ENCODE measurements at regions not wholly inside any gene's neighbourhood (a gene's known extent, or its start where the extent isn't known, plus 50 kb on each side); places are given as distances from the start of the nearest gene placed in this dataset.

GRCh38 chr2:174690026-174690425 is 74.2 kb downstream of the CHRNA1 start:
- TF ChIP-seq CTCF (IDR thresholded peaks at IDR 0.05; ENCODE audit: low read depth, low read length): no peak
- no peak for TF ChIP-seq POLR2A (IDR thresholded peaks at IDR 0.05; ENCODE audit: extremely low read depth, insufficient read length)
